ENCODE measurements at regions not wholly inside any gene's neighbourhood (a gene's known extent, or its start where the extent isn't known, plus 50 kb on each side); places are given as distances from the start of the nearest gene placed in this dataset.
"Not testable (repeated sequence)": the region's sequence is repeated elsewhere in the genome, so short reads cannot be mapped to it uniquely, and the experiment has no call there.

GRCh38 chr16:75957870-75958269, 231.6 kb upstream of the CPHXL start:
- ATAC-seq (no peak), DNase-seq (ENCODE audit: low spot score) (no peak)
- intact Hi-C loops (cut with DNase I), result no loop called here

- ATAC-seq (no peak), DNase-seq (ENCODE audit: low spot score) (no peak)
- intact Hi-C loops (cut with DNase I), result no loop called here
These were observed 239.4 kb upstream of the CPHXL start for GRCh38 chr16:75965504-75966374.

GRCh38 chr16:75969120-75969519, 242.8 kb upstream of the CPHXL start:
- intact Hi-C loops (cut with DNase I); DNase-seq (ENCODE audit: low spot score); ATAC-seq: not testable (repeated sequence)

GRCh38 chr16:75971334-75971733, 245.0 kb upstream of the CPHXL start:
- intact Hi-C loops (cut with DNase I), result no loop called here
- no peak for ATAC-seq
- DNase-seq (ENCODE audit: low spot score), result no peak

- DNase-seq (ENCODE audit: low spot score) (no peak), ATAC-seq (no peak)
- intact Hi-C loops (cut with DNase I), result no loop called here
These were observed 257.0 kb upstream of the CPHXL start for GRCh38 chr16:75983296-75983695.

GRCh38 chr16:75983741-75984381, 257.6 kb upstream of the CPHXL start:
- ATAC-seq, result no peak

GRCh38 chr16:75987323-75987722, 261.0 kb upstream of the CPHXL start:
- intact Hi-C loops (cut with DNase I), result no loop called here
- no peak for ATAC-seq

More at GRCh38 chr16:75983741-75984381, 257.6 kb upstream of the CPHXL start:
- intact Hi-C loops (cut with DNase I), result no loop called here
- DNase-seq (ENCODE audit: low spot score), result no peak

GRCh38 chr16:75996491-75996890, 270.2 kb upstream of the CPHXL start:
- intact Hi-C loops (cut with DNase I), result no loop called here
- no peak for ATAC-seq
- DNase-seq (ENCODE audit: low spot score), result no peak

More at GRCh38 chr16:75987323-75987722, 261.0 kb upstream of the CPHXL start:
- no peak for DNase-seq (ENCODE audit: low spot score)

GRCh38 chr16:75997606-75998005, 271.3 kb upstream of the CPHXL start:
- intact Hi-C loops (cut with DNase I), result no loop called here
- ATAC-seq, result no peak
- no peak for DNase-seq (ENCODE audit: low spot score)

- DNase-seq (ENCODE audit: low spot score) (no peak), ATAC-seq (no peak)
- intact Hi-C loops (cut with DNase I), result no loop called here
These were observed 269.6 kb upstream of the CNTNAP4 start for GRCh38 chr16:76007645-76008044.

- intact Hi-C loops (cut with DNase I), result no loop called here
- DNase-seq (ENCODE audit: low spot score) (no peak), ATAC-seq (no peak)
These were observed 253.4 kb upstream of the CNTNAP4 start for GRCh38 chr16:76023835-76024234.

GRCh38 chr16:76035689-76036088, 241.5 kb upstream of the CNTNAP4 start:
- intact Hi-C loops (cut with DNase I), result no loop called here
- ATAC-seq (no peak), DNase-seq (ENCODE audit: low spot score) (no peak)

- DNase-seq (ENCODE audit: low spot score) (no peak), ATAC-seq (no peak)
- intact Hi-C loops (cut with DNase I), result no loop called here
These were observed 239.1 kb upstream of the CNTNAP4 start for GRCh38 chr16:76038097-76038496.

- intact Hi-C loops (cut with DNase I), result no loop called here
- ATAC-seq (no peak), DNase-seq (ENCODE audit: low spot score) (no peak)
These were observed 224.5 kb upstream of the CNTNAP4 start for GRCh38 chr16:76052725-76053124.

GRCh38 chr16:76059186-76059585, 218.0 kb upstream of the CNTNAP4 start:
- no peak for DNase-seq (ENCODE audit: low spot score)
- intact Hi-C loops (cut with DNase I), result no loop called here
- no peak for ATAC-seq

GRCh38 chr16:76059701-76060100, 217.5 kb upstream of the CNTNAP4 start:
- intact Hi-C loops (cut with DNase I), result no loop called here
- ATAC-seq (no peak), DNase-seq (ENCODE audit: low spot score) (no peak)

GRCh38 chr16:76071690-76072089, 205.5 kb upstream of the CNTNAP4 start:
- no peak for ATAC-seq
- intact Hi-C loops (cut with DNase I), result no loop called here
- no peak for DNase-seq (ENCODE audit: low spot score)

- no peak for DNase-seq (ENCODE audit: low spot score)
- ATAC-seq, result no peak
- intact Hi-C loops (cut with DNase I), result no loop called here
These were observed 195.2 kb upstream of the CNTNAP4 start for GRCh38 chr16:76081967-76082366.

- intact Hi-C loops (cut with DNase I), result no loop called here
- no peak for DNase-seq (ENCODE audit: low spot score)
- ATAC-seq, result no peak
These were observed 170.6 kb upstream of the CNTNAP4 start for GRCh38 chr16:76106647-76107046.

GRCh38 chr16:76108460-76108859, 168.7 kb upstream of the CNTNAP4 start:
- ATAC-seq (no peak), DNase-seq (ENCODE audit: low spot score) (no peak)
- intact Hi-C loops (cut with DNase I), result no loop called here

Data from sciatic nerve (tissue), 2 donors.